Loucy (cell line): ENCODE measurements at regions not wholly inside any gene's neighbourhood (a gene's known extent, or its start where the extent isn't known, plus 50 kb on each side); places are given as distances from the start of the nearest gene placed in this dataset.
"Not testable (repeated sequence)": the region's sequence is repeated elsewhere in the genome, so short reads cannot be mapped to it uniquely, and the experiment has no call there.

Experiments
- EZH2phosphoT487 ChIP-seq: fragments of 200-600 bp; IDR thresholded peaks from 2 replicates; pipeline ENCODE4 v1.6.1; 2018; ENCODE audit warnings: antibody characterized with exemption, mild to moderate bottlenecking, moderate library complexity, borderline replicate concordance
- TF ChIP-seq, protein P1 (sequence below): fragments of 200-600 bp; sonication (generic); conservative IDR thresholded peaks from 2 replicates; pipeline ENCODE4 v1.5.1; 2014; ENCODE audit warnings: mild to moderate bottlenecking, antibody characterized with exemption, low read length

DNA sequence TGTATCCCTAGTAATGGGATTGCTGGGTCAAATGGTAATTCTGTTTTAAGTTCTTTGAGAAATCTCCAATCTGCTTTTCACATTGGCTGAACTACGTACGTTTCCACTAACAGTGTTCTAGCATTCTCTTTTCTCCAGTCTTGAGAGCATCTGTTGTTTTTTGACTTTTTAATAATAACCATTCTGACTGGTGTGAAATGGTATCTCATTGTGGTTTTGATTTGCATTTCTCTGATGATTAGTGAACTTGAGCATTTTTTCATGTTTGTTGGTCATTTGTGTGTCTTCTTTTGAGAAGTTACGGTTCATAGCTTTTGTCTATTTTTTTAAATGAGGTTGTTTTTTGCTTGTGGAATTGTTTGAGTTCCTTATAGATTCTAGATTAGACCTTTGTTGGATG lies 72.5 kb upstream of the BCL6 start:
- TF ChIP-seq, protein P1, sequence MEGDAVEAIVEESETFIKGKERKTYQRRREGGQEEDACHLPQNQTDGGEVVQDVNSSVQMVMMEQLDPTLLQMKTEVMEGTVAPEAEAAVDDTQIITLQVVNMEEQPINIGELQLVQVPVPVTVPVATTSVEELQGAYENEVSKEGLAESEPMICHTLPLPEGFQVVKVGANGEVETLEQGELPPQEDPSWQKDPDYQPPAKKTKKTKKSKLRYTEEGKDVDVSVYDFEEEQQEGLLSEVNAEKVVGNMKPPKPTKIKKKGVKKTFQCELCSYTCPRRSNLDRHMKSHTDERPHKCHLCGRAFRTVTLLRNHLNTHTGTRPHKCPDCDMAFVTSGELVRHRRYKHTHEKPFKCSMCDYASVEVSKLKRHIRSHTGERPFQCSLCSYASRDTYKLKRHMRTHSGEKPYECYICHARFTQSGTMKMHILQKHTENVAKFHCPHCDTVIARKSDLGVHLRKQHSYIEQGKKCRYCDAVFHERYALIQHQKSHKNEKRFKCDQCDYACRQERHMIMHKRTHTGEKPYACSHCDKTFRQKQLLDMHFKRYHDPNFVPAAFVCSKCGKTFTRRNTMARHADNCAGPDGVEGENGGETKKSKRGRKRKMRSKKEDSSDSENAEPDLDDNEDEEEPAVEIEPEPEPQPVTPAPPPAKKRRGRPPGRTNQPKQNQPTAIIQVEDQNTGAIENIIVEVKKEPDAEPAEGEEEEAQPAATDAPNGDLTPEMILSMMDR, result not testable (repeated sequence)
- TF ChIP-seq EZH2phosphoT487, result not testable (repeated sequence)
